HEK293 (cell line): ENCODE measurements at regions not wholly inside any gene's neighbourhood (a gene's known extent, or its start where the extent isn't known, plus 50 kb on each side); places are given as distances from the start of the nearest gene placed in this dataset.
A peak's percentile ranks its signal among the peaks of the same experiment; 100 is the strongest.

Source experiments
- CTCF ChIA-PET: fragments of 350-600 bp; formaldehyde crosslinking; extraction: SDS; loops from one replicate; lab custom pipeline; 2021; ENCODE audit warnings: antibody characterized with exemption; lab: Yijun Ruan, JAX
- POLR2A ChIA-PET: fragments of 300-600 bp; formaldehyde crosslinking; extraction: SDS; loops from one replicate; lab custom pipeline; 2020; ENCODE audit warnings: antibody characterized with exemption, inconsistent platforms; lab: Yijun Ruan, JAX
- H3K27ac ChIP-seq: fragments of 200-500 bp; sonication (Bioruptor generic); 2 replicates; pipeline ENCODE4 v1.5.1; 2014; ENCODE audit warnings: low read depth, low read length, control low read depth, inconsistent platforms; ENCODE audit errors: extremely low read depth
- H3K36me3 ChIP-seq, 2 experiments: fragments of 200-500 bp in 1 of 2; sonication (Bioruptor generic) in 1 of 2; 1 replicate in 1 of 2; 2 replicates in 1 of 2; pipeline ENCODE4 v1.5.1; 2014 to 2017; ENCODE audit warnings: inconsistent platforms in 2 of 2, low read length in 2 of 2; ENCODE audit not compliant: control insufficient read depth in 2 of 2, insufficient read depth in 1 of 2
- H3K4me1 ChIP-seq: fragments of 200-500 bp; sonication (Bioruptor generic); 2 replicates; pipeline ENCODE4 v1.5.1; 2014; ENCODE audit warnings: mild to moderate bottlenecking, low read length, inconsistent platforms; ENCODE audit not compliant: control insufficient read depth, insufficient read depth
- H3K4me3 ChIP-seq: 2 replicates; pipeline ENCODE4 v1.5.1; 2011; ENCODE audit warnings: low read depth, mild to moderate bottlenecking, control low read depth, low read length, moderate library complexity
- H3K9me3 ChIP-seq: fragments of 200-500 bp; sonication (Bioruptor generic); 2 replicates; pipeline ENCODE4 v1.5.1; 2014; ENCODE audit warnings: low read depth, low read length, inconsistent platforms; ENCODE audit not compliant: control insufficient read depth, insufficient read depth
- BCL11B ChIP-seq: fragments of 450-650 bp; formaldehyde crosslinking; IDR thresholded peaks from 2 replicates; pipeline ENCODE4 v1.5.1; 2016; ENCODE audit warnings: low read depth, missing biosample characterization, missing genetic modification characterization
- KLF1 ChIP-seq: fragments of 450-650 bp; formaldehyde crosslinking; IDR thresholded peaks from 2 replicates; pipeline ENCODE4 v1.5.1; 2016; ENCODE audit warnings: missing biosample characterization, missing genetic modification characterization
- MZF1 ChIP-seq: fragments of 450-650 bp; formaldehyde crosslinking; IDR thresholded peaks from 2 replicates; pipeline ENCODE4 v1.5.1; 2017; ENCODE audit warnings: missing biosample characterization, missing genetic modification characterization, borderline replicate concordance
- ZNF157 ChIP-seq: fragments of 450-650 bp; formaldehyde crosslinking; IDR thresholded peaks from 2 replicates; pipeline ENCODE4 v1.5.1; 2016; ENCODE audit warnings: missing biosample characterization, missing genetic modification characterization
- ZNF274 ChIP-seq, 2 experiments: fragments of 200-500 bp in 1 of 2; fragments of 450-650 bp in 1 of 2; sonication (Bioruptor generic) in 1 of 2; formaldehyde crosslinking in 1 of 2; IDR thresholded peaks; 2 replicates each; pipeline versions ENCODE4 v1.5.1 to v1.6.1; 2014 to 2016; ENCODE audit warnings: borderline replicate concordance in 1 of 2, inconsistent platforms in 1 of 2, low read length in 1 of 2, missing biosample characterization in 1 of 2, missing genetic modification characterization in 1 of 2
- ZNF311 ChIP-seq: fragments of 450-650 bp; formaldehyde crosslinking; IDR thresholded peaks from 2 replicates; pipeline ENCODE4 v1.5.1; 2017; ENCODE audit warnings: missing biosample characterization, missing genetic modification characterization, borderline replicate concordance
- ZNF366 ChIP-seq: fragments of 450-650 bp; formaldehyde crosslinking; conservative IDR thresholded peaks from 2 replicates; pipeline ENCODE4 v1.5.1; 2016; ENCODE audit warnings: missing biosample characterization, missing genetic modification characterization
- ZNF37A ChIP-seq: fragments of 450-650 bp; IDR thresholded peaks from 2 replicates; pipeline ENCODE4 v1.5.1; 2018; ENCODE audit warnings: missing biosample characterization, missing genetic modification characterization
- ZNF416 ChIP-seq: fragments of 450-650 bp; formaldehyde crosslinking; IDR thresholded peaks from 2 replicates; pipeline ENCODE4 v1.5.1; 2016; ENCODE audit warnings: missing biosample characterization, missing genetic modification characterization
- ZNF626 ChIP-seq: fragments of 450-650 bp; sonication (Bioruptor Pico); formaldehyde crosslinking; IDR thresholded peaks from 2 replicates; pipeline ENCODE4 v1.5.1; 2018; ENCODE audit warnings: missing biosample characterization, missing genetic modification characterization, inconsistent platforms
- ZNF629 ChIP-seq: fragments of 450-650 bp; formaldehyde crosslinking; IDR thresholded peaks from 2 replicates; pipeline ENCODE4 v1.5.1; 2017; ENCODE audit warnings: missing biosample characterization, missing genetic modification characterization
- ZNF664 ChIP-seq: fragments of 450-650 bp; formaldehyde crosslinking; IDR thresholded peaks from 2 replicates; pipeline ENCODE4 v1.5.1; 2016; ENCODE audit warnings: missing biosample characterization, missing genetic modification characterization
- TF ChIP-seq, protein P1 (sequence below): fragments of 450-650 bp; formaldehyde crosslinking; IDR thresholded peaks from 2 replicates; pipeline ENCODE4 v1.5.1; 2017; ENCODE audit warnings: missing biosample characterization, missing genetic modification characterization
- TF ChIP-seq, protein P2 (sequence below): fragments of 450-650 bp; formaldehyde crosslinking; IDR thresholded peaks from 2 replicates; pipeline ENCODE4 v1.5.1; 2016; ENCODE audit warnings: missing biosample characterization, missing genetic modification characterization
- TF ChIP-seq, protein P3 (sequence below): fragments of 450-650 bp; formaldehyde crosslinking; IDR thresholded peaks from 2 replicates; pipeline ENCODE4 v1.5.1; 2016; ENCODE audit warnings: missing biosample characterization, missing genetic modification characterization, low read depth
- TF ChIP-seq, protein P4 (sequence below): fragments of 450-650 bp; formaldehyde crosslinking; IDR thresholded peaks from 2 replicates; pipeline ENCODE4 v1.5.1; 2017; ENCODE audit warnings: missing biosample characterization, missing genetic modification characterization

DNA sequence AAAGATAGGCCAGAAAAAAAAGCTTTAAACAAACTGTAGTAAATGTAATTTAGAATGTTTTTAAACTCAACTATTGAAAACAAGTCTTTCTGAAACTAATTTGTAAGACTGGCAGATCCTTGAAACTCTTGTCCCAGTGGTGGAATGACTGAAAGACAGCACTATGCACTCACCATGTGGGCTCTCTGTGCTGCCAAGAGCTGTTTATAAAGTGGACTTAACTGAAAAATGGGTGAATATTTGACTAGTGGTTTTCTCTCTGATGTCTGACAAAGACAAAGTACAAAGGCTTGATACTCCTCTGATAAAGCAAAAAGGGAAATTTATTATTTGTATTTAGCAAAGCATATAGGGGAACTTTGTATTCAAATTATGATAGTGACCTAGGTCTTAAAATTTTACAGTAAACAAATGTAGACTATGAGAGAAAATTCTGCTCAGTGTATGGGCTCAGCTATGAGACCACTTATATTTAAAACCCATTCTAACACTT lies 635.4 kb downstream of the NR2F1-AS1 start:
- H3K4me1 ChIP-seq = no peaks in the 10 kb centered on the region
- no peak overlapping the region for H3K27ac ChIP-seq
- H3K36me3 ChIP-seq = no peaks in the 10 kb centered on the region
- no peak overlapping the region for H3K4me3 ChIP-seq
- H3K9me3 ChIP-seq = no peaks in the 10 kb centered on the region
- POLR2A ChIA-PET = no interaction called here
- CTCF ChIA-PET = no interaction called here
- TF ChIP-seq KLF1 (tag by site-specific recombination) (no peak), ZNF366 (tag by site-specific recombination) (no peak), ZNF157 (no peak), ZNF274 (IDR thresholded peaks at IDR 0.05; ENCODE audit: low read length) (no peak), ZNF274 (tag by site-specific recombination; IDR thresholded peaks at IDR 0.05; ENCODE audit: borderline replicate concordance) (no peak), MZF1 (tag by site-specific recombination) (no peak), ZNF626 (tag by site-specific recombination) (no peak), ZNF416 (tag by site-specific recombination) (no peak), ZNF37A (no peak)
- TF ChIP-seq, protein P1, sequence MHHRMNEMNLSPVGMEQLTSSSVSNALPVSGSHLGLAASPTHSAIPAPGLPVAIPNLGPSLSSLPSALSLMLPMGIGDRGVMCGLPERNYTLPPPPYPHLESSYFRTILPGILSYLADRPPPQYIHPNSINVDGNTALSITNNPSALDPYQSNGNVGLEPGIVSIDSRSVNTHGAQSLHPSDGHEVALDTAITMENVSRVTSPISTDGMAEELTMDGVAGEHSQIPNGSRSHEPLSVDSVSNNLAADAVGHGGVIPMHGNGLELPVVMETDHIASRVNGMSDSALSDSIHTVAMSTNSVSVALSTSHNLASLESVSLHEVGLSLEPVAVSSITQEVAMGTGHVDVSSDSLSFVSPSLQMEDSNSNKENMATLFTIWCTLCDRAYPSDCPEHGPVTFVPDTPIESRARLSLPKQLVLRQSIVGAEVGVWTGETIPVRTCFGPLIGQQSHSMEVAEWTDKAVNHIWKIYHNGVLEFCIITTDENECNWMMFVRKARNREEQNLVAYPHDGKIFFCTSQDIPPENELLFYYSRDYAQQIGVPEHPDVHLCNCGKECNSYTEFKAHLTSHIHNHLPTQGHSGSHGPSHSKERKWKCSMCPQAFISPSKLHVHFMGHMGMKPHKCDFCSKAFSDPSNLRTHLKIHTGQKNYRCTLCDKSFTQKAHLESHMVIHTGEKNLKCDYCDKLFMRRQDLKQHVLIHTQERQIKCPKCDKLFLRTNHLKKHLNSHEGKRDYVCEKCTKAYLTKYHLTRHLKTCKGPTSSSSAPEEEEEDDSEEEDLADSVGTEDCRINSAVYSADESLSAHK (tag by site-specific recombination) = peak; percentile 40; the same call in 1 of the 2 replicates

DNA sequence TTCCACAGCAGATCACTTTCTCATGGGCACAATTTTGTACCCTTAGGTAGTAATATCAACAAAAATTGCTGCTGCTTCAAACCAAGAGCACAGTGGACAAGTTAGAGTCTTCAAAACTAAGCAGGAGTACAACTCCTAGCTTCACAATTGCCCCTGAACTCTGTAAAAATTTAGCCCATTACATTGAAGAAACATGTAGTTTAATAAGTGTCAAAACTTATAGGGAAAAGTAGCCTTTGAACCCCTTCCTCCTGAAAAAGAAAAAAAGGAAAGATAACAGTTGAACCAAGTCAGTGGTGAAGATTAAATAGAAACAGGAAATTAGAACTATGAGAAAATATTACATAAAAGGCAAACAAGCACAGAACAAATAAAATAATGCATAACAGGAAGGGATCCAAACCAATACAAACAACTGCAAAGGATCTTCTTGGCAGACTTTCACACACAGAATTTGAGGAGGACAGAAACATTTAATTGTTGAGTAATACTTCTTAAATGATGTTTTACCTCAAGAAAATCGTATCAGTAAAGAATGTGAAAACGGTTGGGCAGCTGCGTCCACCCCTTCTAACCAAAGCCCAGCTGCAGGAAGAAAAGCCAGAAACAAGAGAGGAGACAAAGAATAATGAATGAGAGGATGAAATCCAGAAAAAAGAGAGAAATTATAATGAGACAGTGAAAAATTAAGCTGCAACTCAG lies 636.0 kb downstream of the NR2F1-AS1 start:
- Histone ChIP-seq H3K4me3 (no peak overlapping the region), H3K36me3 (no peaks in the 10 kb centered on the region), H3K9me3 (no peaks in the 10 kb centered on the region), H3K4me1 (no peaks in the 10 kb centered on the region), H3K27ac (no peak overlapping the region)
- TF ChIP-seq ZNF629 (tag by site-specific recombination) (no peak), ZNF311 (tag by site-specific recombination) (no peak), BCL11B (no peak), ZNF664 (no peak), ZNF626 (tag by site-specific recombination) (no peak)
- TF ChIP-seq, protein P2, sequence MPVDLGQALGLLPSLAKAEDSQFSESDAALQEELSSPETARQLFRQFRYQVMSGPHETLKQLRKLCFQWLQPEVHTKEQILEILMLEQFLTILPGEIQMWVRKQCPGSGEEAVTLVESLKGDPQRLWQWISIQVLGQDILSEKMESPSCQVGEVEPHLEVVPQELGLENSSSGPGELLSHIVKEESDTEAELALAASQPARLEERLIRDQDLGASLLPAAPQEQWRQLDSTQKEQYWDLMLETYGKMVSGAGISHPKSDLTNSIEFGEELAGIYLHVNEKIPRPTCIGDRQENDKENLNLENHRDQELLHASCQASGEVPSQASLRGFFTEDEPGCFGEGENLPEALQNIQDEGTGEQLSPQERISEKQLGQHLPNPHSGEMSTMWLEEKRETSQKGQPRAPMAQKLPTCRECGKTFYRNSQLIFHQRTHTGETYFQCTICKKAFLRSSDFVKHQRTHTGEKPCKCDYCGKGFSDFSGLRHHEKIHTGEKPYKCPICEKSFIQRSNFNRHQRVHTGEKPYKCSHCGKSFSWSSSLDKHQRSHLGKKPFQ (tag by site-specific recombination) = no peak
- TF ChIP-seq, protein P3, sequence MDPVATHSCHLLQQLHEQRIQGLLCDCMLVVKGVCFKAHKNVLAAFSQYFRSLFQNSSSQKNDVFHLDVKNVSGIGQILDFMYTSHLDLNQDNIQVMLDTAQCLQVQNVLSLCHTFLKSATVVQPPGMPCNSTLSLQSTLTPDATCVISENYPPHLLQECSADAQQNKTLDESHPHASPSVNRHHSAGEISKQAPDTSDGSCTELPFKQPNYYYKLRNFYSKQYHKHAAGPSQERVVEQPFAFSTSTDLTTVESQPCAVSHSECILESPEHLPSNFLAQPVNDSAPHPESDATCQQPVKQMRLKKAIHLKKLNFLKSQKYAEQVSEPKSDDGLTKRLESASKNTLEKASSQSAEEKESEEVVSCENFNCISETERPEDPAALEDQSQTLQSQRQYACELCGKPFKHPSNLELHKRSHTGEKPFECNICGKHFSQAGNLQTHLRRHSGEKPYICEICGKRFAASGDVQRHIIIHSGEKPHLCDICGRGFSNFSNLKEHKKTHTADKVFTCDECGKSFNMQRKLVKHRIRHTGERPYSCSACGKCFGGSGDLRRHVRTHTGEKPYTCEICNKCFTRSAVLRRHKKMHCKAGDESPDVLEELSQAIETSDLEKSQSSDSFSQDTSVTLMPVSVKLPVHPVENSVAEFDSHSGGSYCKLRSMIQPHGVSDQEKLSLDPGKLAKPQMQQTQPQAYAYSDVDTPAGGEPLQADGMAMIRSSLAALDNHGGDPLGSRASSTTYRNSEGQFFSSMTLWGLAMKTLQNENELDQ (tag by site-specific recombination) = no peak
- TF ChIP-seq, protein P4, sequence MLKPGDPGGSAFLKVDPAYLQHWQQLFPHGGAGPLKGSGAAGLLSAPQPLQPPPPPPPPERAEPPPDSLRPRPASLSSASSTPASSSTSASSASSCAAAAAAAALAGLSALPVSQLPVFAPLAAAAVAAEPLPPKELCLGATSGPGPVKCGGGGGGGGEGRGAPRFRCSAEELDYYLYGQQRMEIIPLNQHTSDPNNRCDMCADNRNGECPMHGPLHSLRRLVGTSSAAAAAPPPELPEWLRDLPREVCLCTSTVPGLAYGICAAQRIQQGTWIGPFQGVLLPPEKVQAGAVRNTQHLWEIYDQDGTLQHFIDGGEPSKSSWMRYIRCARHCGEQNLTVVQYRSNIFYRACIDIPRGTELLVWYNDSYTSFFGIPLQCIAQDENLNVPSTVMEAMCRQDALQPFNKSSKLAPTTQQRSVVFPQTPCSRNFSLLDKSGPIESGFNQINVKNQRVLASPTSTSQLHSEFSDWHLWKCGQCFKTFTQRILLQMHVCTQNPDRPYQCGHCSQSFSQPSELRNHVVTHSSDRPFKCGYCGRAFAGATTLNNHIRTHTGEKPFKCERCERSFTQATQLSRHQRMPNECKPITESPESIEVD (tag by site-specific recombination) = no peak
- CTCF ChIA-PET = no interaction called here
- POLR2A ChIA-PET = no interaction called here
